Islet precursor cell (in vitro differentiated cells): ENCODE measurements at regions not wholly inside any gene's neighbourhood (a gene's known extent, or its start where the extent isn't known, plus 50 kb on each side); places are given as distances from the start of the nearest gene placed in this dataset.
"Not testable (repeated sequence)": the region's sequence is repeated elsewhere in the genome, so short reads cannot be mapped to it uniquely, and the experiment has no call there.

ENCODE experiments used
- DNase-seq: peaks from one replicate; pipeline ENCODE4 v3.0.0-alpha.2; 2018

GRCh38 chrX:42290608-42291007 is 367.3 kb upstream of the CASK start:
- no peak for DNase-seq

GRCh38 chrX:42289492-42290385 is 366.4 kb upstream of the CASK start:
- no peak for DNase-seq

- not testable (repeated sequence) for DNase-seq
Observed at GRCh38 chrX:42285681-42286080, 362.3 kb upstream of the CASK start.

GRCh38 chrX:42276982-42277690 is 353.8 kb upstream of the CASK start:
- DNase-seq, result no peak

GRCh38 chrX:42274151-42274550 is 350.8 kb upstream of the CASK start:
- no peak for DNase-seq

GRCh38 chrX:42273387-42273786 is 350.0 kb upstream of the CASK start:
- DNase-seq, result peak; percentile 56

- DNase-seq, result no peak
Observed at GRCh38 chrX:42269186-42269585, 345.8 kb upstream of the CASK start.

GRCh38 chrX:42260854-42261253 is 337.5 kb upstream of the CASK start:
- no peak for DNase-seq

- DNase-seq, result no peak
Observed at GRCh38 chrX:42248226-42248625, 324.9 kb upstream of the CASK start.

- DNase-seq, result no peak
Observed at GRCh38 chrX:42247241-42247640, 323.9 kb upstream of the CASK start.

GRCh38 chrX:42246814-42247213 is 323.5 kb upstream of the CASK start:
- DNase-seq, result peak; percentile 78

- no peak for DNase-seq
Observed at GRCh38 chrX:42242004-42242403, 318.6 kb upstream of the CASK start.

GRCh38 chrX:42241421-42241820 is 318.1 kb upstream of the CASK start:
- peak; percentile 75 for DNase-seq

GRCh38 chrX:42237956-42238355 is 314.6 kb upstream of the CASK start:
- DNase-seq, result no peak

GRCh38 chrX:42229533-42229932 is 306.2 kb upstream of the CASK start:
- no peak for DNase-seq

- no peak for DNase-seq
Observed at GRCh38 chrX:42220666-42221065, 297.3 kb upstream of the CASK start.

GRCh38 chrX:42220083-42220482 is 296.7 kb upstream of the CASK start:
- DNase-seq, result no peak

- no peak for DNase-seq
Observed at GRCh38 chrX:42219231-42219630, 295.9 kb upstream of the CASK start.

GRCh38 chrX:42195506-42195905 is 272.2 kb upstream of the CASK start:
- DNase-seq, result peak; percentile 66

- no peak for DNase-seq
Observed at GRCh38 chrX:42189576-42189975, 266.2 kb upstream of the CASK start.

GRCh38 chrX:42188730-42189129 is 265.4 kb upstream of the CASK start:
- DNase-seq, result no peak

GRCh38 chrX:42176789-42177188 is 253.4 kb upstream of the CASK start:
- DNase-seq, result no peak

- DNase-seq, result no peak
Observed at GRCh38 chrX:42175843-42176242, 252.5 kb upstream of the CASK start.

- DNase-seq, result not testable (repeated sequence)
Observed at GRCh38 chrX:42157923-42158322, 234.6 kb upstream of the CASK start.
